Skeletal muscle tissue (tissue), 3 donors: ENCODE measurements at regions not wholly inside any gene's neighbourhood (a gene's known extent, or its start where the extent isn't known, plus 50 kb on each side); places are given as distances from the start of the nearest gene placed in this dataset.

Source experiments
- H3K27ac ChIP-seq: one replicate; pipeline ENCODE4 v1.7.0; 2013; ENCODE audit warnings: mild to moderate bottlenecking, low read depth, low read length, inconsistent platforms
- H3K27me3 ChIP-seq, 3 donors: one replicate each; pipeline ENCODE4 v1.7.0; 2013; ENCODE audit warnings: low read length in 3 of 3; ENCODE audit not compliant: control insufficient read depth in 3 of 3, insufficient read depth in 3 of 3
- H3K36me3 ChIP-seq, 3 donors: one replicate each; pipeline ENCODE4 v1.7.0; 2013; ENCODE audit warnings: low read length in 3 of 3; ENCODE audit not compliant: control insufficient read depth in 3 of 3, insufficient read depth in 3 of 3
- H3K4me1 ChIP-seq, 3 donors: one replicate each; pipeline ENCODE4 v1.7.0; 2013; ENCODE audit warnings: low read length in 3 of 3, mild to moderate bottlenecking in 3 of 3; ENCODE audit not compliant: control insufficient read depth in 3 of 3, insufficient read depth in 3 of 3
- H3K4me3 ChIP-seq, 3 donors: one replicate each; pipeline ENCODE4 v1.7.0; 2013; ENCODE audit warnings: low read length in 3 of 3
- H3K9ac ChIP-seq, 3 donors: one replicate each; pipeline ENCODE4 v1.7.0; 2013; ENCODE audit warnings: low read length in 3 of 3, mild to moderate bottlenecking in 3 of 3, moderate library complexity in 2 of 3, low read depth in 1 of 3
- H3K9me3 ChIP-seq, 3 donors: one replicate each; pipeline ENCODE4 v1.7.0; 2013; ENCODE audit warnings: low read length in 3 of 3; ENCODE audit not compliant: control insufficient read depth in 3 of 3
- donor health status: Osteomylitis.

GRCh38 chr1:177891809-177892208 lies 78.0 kb downstream of the SEC16B start:
- H3K4me1 ChIP-seq: no peaks in the 10 kb centered on the region

GRCh38 chr1:177890479-177890878 lies 79.4 kb downstream of the SEC16B start:
- Histone ChIP-seq H3K4me1 (no peaks in the 10 kb centered on the region), H3K4me3 (no peak overlapping the region), H3K9ac (no peak overlapping the region), H3K27ac (no peak overlapping the region), H3K36me3 (no peaks in the 10 kb centered on the region), H3K9me3 (peaks cover 2 to 6% (median 5%) of the 10 kb centered on the region in 3 donors), H3K27me3 (no peaks in the 10 kb centered on the region)

More at GRCh38 chr1:177891809-177892208, 78.0 kb downstream of the SEC16B start:
- H3K36me3 ChIP-seq: no peaks in the 10 kb centered on the region
- no peaks in the 10 kb centered on the region for H3K27me3 ChIP-seq
- H3K9me3 ChIP-seq: peaks cover 2 to 6% (median 5%) of the 10 kb centered on the region in 3 donors
- no peak overlapping the region for H3K27ac ChIP-seq
- H3K9ac ChIP-seq: no peak overlapping the region
- H3K4me3 ChIP-seq: no peak overlapping the region

DNA sequence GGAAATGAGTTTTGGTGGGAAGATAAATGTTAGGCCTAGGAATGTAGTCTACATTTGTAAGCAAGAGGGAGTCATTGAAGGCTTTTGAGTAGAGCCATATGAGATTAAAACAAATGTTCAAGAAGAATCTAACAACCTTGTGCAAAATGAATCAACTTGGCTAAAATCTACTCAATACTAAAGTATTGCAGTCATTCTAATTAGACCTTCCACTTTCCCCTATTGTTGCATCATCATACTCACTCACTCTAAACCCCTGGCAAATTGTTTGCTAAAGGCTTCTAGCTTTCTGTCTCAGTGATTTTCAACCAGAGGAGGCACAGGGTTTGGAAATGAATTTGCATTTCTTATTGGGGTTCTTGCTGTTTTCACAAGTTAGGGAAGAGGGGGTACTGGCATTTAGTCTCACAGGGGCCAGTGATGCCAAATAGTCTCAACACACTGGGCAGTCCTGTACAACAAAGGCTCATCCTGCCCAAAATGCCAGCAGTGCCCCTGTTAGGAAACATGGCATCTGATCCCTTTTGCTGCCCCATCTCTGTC lies 85.3 kb downstream of the SEC16B start:
- Histone ChIP-seq H3K9me3 (no peaks in the 10 kb centered on the region), H3K27ac (no peak overlapping the region), H3K27me3 (no peaks in the 10 kb centered on the region), H3K4me1 (no peaks in the 10 kb centered on the region), H3K4me3 (no peak overlapping the region), H3K36me3 (no peaks in the 10 kb centered on the region), H3K9ac (no peak overlapping the region)

- Histone ChIP-seq H3K9ac (no peak overlapping the region), H3K9me3 (no peaks in the 10 kb centered on the region), H3K4me1 (no peaks in the 10 kb centered on the region), H3K27ac (no peak overlapping the region), H3K4me3 (no peak overlapping the region), H3K36me3 (no peaks in the 10 kb centered on the region), H3K27me3 (no peaks in the 10 kb centered on the region)
These were observed 86.3 kb downstream of the SEC16B start for GRCh38 chr1:177883581-177883980.

DNA sequence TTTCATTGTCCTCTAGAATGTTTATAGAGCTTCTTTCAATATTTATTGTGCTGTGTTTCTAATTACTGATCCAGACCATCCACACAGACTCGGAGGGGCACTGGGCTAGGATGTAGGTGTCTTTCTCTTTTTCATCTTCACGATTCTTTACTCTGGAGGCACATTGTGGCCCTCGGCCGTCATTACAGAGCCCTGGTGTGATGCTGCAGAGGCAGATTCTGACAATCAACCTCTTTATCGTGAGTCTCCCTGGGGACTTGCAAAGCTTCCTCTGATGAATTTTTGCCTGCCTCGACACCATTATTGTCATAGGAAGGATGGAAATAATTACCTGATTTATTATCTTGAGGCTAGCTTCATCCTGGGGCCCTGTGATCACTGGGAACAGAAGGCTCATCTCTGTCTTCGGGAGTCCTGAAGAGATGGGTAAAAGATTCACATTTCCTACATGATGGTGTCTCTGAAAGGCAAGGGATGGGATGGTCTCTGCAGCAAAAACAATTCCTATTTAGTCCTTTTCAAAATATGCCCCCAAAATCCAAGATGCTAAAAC lies 89.4 kb downstream of the SEC16B start:
- Histone ChIP-seq H3K9ac (no peak overlapping the region), H3K4me3 (no peak overlapping the region), H3K27me3 (no peaks in the 10 kb centered on the region), H3K4me1 (no peaks in the 10 kb centered on the region), H3K36me3 (no peaks in the 10 kb centered on the region), H3K9me3 (no peaks in the 10 kb centered on the region), H3K27ac (no peak overlapping the region)

GRCh38 chr1:177877086-177877485 lies 92.8 kb downstream of the SEC16B start:
- Histone ChIP-seq H3K36me3 (no peaks in the 10 kb centered on the region), H3K27ac (no peak overlapping the region), H3K4me1 (no peaks in the 10 kb centered on the region), H3K4me3 (no peak overlapping the region), H3K27me3 (no peaks in the 10 kb centered on the region), H3K9me3 (no peaks in the 10 kb centered on the region), H3K9ac (no peak overlapping the region)

- H3K4me1 ChIP-seq: no peaks in the 10 kb centered on the region
- H3K36me3 ChIP-seq: no peaks in the 10 kb centered on the region
- H3K27me3 ChIP-seq: no peaks in the 10 kb centered on the region
- no peak overlapping the region for H3K4me3 ChIP-seq
- no peak overlapping the region for H3K9ac ChIP-seq
- H3K27ac ChIP-seq: no peak overlapping the region
- H3K9me3 ChIP-seq: no peaks in the 10 kb centered on the region
These were observed 96.6 kb downstream of the SEC16B start for GRCh38 chr1:177873238-177873637.

GRCh38 chr1:177872308-177872900 lies 97.5 kb downstream of the SEC16B start:
- Histone ChIP-seq H3K4me3 (no peak overlapping the region), H3K4me1 (no peaks in the 10 kb centered on the region), H3K36me3 (no peaks in the 10 kb centered on the region), H3K27ac (no peak overlapping the region), H3K9me3 (no peaks in the 10 kb centered on the region), H3K27me3 (no peaks in the 10 kb centered on the region), H3K9ac (no peak overlapping the region)

- Histone ChIP-seq H3K4me3 (no peak overlapping the region), H3K36me3 (no peaks in the 10 kb centered on the region), H3K9ac (no peak overlapping the region), H3K9me3 (no peaks in the 10 kb centered on the region), H3K27ac (no peak overlapping the region), H3K27me3 (no peaks in the 10 kb centered on the region), H3K4me1 (no peaks in the 10 kb centered on the region)
These were observed 98.1 kb downstream of the SEC16B start for GRCh38 chr1:177871613-177872307.

- Histone ChIP-seq H3K4me3 (no peak overlapping the region), H3K36me3 (no peaks in the 10 kb centered on the region), H3K9ac (no peak overlapping the region), H3K27me3 (no peaks in the 10 kb centered on the region), H3K4me1 (peaks cover 0 to 4% (median 0%) of the 10 kb centered on the region in 3 donors), H3K27ac (no peak overlapping the region), H3K9me3 (no peaks in the 10 kb centered on the region)
These were observed 100.3 kb downstream of the SEC16B start for GRCh38 chr1:177869586-177869985.
